Lower lobe of right lung (tissue), 2 donors: ENCODE measurements at regions not wholly inside any gene's neighbourhood (a gene's known extent, or its start where the extent isn't known, plus 50 kb on each side); places are given as distances from the start of the nearest gene placed in this dataset.

Source experiments
- ATAC-seq, 2 donors: fragments of 200-7000 bp; cut with Tn5 transposase; one replicate each; pipeline ENCODE4 v1.9.1; 2020 to 2022; ENCODE audit warnings: mild to moderate bottlenecking in 2 of 2, moderate library complexity in 2 of 2
- DNase-seq: peaks from one replicate; pipeline ENCODE4 v3.0.0-alpha.2; 2020
- H3K27ac ChIP-seq: fragments of 200-600 bp; one replicate; pipeline ENCODE4 v1.8.0; 2022
- H3K27me3 ChIP-seq: fragments of 200-600 bp; one replicate; pipeline ENCODE4 v1.8.0; 2022; ENCODE audit warnings: low read depth
- H3K36me3 ChIP-seq: fragments of 200-600 bp; one replicate; pipeline ENCODE4 v1.8.0; 2022; ENCODE audit warnings: mild to moderate bottlenecking
- H3K4me1 ChIP-seq: fragments of 200-600 bp; one replicate; pipeline ENCODE4 v1.8.0; 2022
- H3K4me3 ChIP-seq: fragments of 200-600 bp; one replicate; pipeline ENCODE4 v1.8.0; 2022; ENCODE audit warnings: mild to moderate bottlenecking
- H3K9me3 ChIP-seq: fragments of 200-600 bp; one replicate; pipeline ENCODE4 v1.8.0; 2022
- CTCF ChIP-seq: fragments of 200-600 bp; IDR thresholded peaks from one replicate; pipeline ENCODE4 v1.8.0; 2022; ENCODE audit warnings: antibody characterized with exemption, mild to moderate bottlenecking
- intact Hi-C: fragments of 100-400 bp; cut with DNase I; formaldehyde crosslinking; loops from one replicate; pipeline ENCODE4 v1.11.0; 2022
- donor health status: DM: no; HTN: yes; CAD: no; lungs with severe emphysema.

DNA sequence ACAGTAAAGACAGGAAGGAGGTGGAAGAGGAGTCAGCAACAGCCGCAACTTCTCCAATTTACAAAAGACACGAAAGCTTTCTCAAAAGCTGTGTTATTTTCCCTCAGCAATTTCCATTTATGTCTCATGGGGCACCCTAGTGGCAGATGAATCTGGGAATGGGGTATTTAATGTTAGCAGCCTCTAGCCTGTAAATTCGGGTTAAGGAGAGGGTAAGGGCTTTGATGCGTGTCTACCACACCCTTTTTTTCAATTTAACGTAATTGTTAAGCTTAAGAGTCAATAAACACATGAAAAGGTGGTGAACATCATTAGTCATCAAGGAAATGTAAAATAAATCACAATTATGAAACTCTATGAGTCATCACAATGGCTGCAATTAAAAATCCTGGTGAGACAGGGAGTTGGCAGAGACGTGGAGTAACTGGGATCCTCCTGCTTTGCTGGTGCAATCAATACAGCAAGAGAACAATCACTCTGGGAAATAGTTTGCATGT lies 986.4 kb downstream of the AACS start:
- Histone ChIP-seq H3K27me3 (no peaks in the 10 kb centered on the region), H3K4me1 (no peaks in the 10 kb centered on the region), H3K4me3 (no peak overlapping the region), H3K9me3 (no peaks in the 10 kb centered on the region), H3K27ac (no peak overlapping the region), H3K36me3 (no peaks in the 10 kb centered on the region)
- intact Hi-C loops, result no loop called here
- no peak for TF ChIP-seq CTCF
- DNase-seq, result no peak
- ATAC-seq, result no peak

- Histone ChIP-seq H3K27ac (no peak overlapping the region), H3K4me3 (no peak overlapping the region), H3K36me3 (no peaks in the 10 kb centered on the region), H3K4me1 (no peaks in the 10 kb centered on the region), H3K9me3 (no peaks in the 10 kb centered on the region), H3K27me3 (no peaks in the 10 kb centered on the region)
- intact Hi-C loops, result no loop called here
- ATAC-seq, result no peak
- DNase-seq, result no peak
- no peak for TF ChIP-seq CTCF
Measured at GRCh38 chr12:126055521-126055920, 990.3 kb downstream of the AACS start.

- intact Hi-C loops, result no loop called here
- H3K36me3 ChIP-seq, result no peaks in the 10 kb centered on the region
- ATAC-seq (no peak), DNase-seq (no peak)
- H3K4me3 ChIP-seq, result no peak overlapping the region
- H3K9me3 ChIP-seq, result no peaks in the 10 kb centered on the region
- no peak for TF ChIP-seq CTCF
- H3K27me3 ChIP-seq, result no peaks in the 10 kb centered on the region
- no peaks in the 10 kb centered on the region for H3K4me1 ChIP-seq
- H3K27ac ChIP-seq, result no peak overlapping the region
Measured at GRCh38 chr12:126061777-126062176, 996.5 kb downstream of the AACS start.

GRCh38 chr12:126064028-126064427 lies 998.8 kb downstream of the AACS start:
- no peaks in the 10 kb centered on the region for H3K27me3 ChIP-seq
- no peaks in the 10 kb centered on the region for H3K9me3 ChIP-seq
- no peak for TF ChIP-seq CTCF
- H3K27ac ChIP-seq, result no peak overlapping the region
- ATAC-seq (no peak), DNase-seq (no peak)
- H3K4me1 ChIP-seq, result no peaks in the 10 kb centered on the region
- intact Hi-C loops, result no loop called here
- no peak overlapping the region for H3K4me3 ChIP-seq
- no peaks in the 10 kb centered on the region for H3K36me3 ChIP-seq

GRCh38 chr12:126067626-126068329 lies 1002.5 kb downstream of the AACS start:
- intact Hi-C loops, result no loop called here

More at GRCh38 chr12:126067626-126068329, 1002.5 kb downstream of the AACS start:
- no peaks in the 10 kb centered on the region for H3K27me3 ChIP-seq
- no peak overlapping the region for H3K4me3 ChIP-seq
- H3K4me1 ChIP-seq, result no peaks in the 10 kb centered on the region
- TF ChIP-seq CTCF, result no peak
- peaks cover 17% of the 10 kb centered on the region for H3K9me3 ChIP-seq
- ATAC-seq, result no peak
- DNase-seq, result no peak
- H3K27ac ChIP-seq, result no peak overlapping the region
- H3K36me3 ChIP-seq, result no peaks in the 10 kb centered on the region
